ENCODE measurements at regions not wholly inside any gene's neighbourhood (a gene's known extent, or its start where the extent isn't known, plus 50 kb on each side); places are given as distances from the start of the nearest gene placed in this dataset.
A peak's percentile ranks its signal among the peaks of the same experiment; 100 is the strongest.

- H3K36me3 ChIP-seq (ENCODE audit: control insufficient read depth, insufficient read depth, low read length): no peaks in the 10 kb centered on the region
- H2BK15ac ChIP-seq (replicated peaks; ENCODE audit: low read depth): no peak overlapping the region
- peak overlapping the region; percentile 62 for H3K18ac ChIP-seq (ENCODE audit: low read length)
- no CpG with 5 or more reads among the region's 10 CpGs for WGBS (ENCODE audit: extremely low coverage, insufficient coverage, low lambda C conversion rate)
- H2AK5ac ChIP-seq (ENCODE audit: low read length): no peak overlapping the region
- no peak overlapping the region for H2BK120ac ChIP-seq (ENCODE audit: low read depth, low read length)
- no peak overlapping the region for H2BK5ac ChIP-seq (ENCODE audit: low read length)
- no peak overlapping the region for H3K23ac ChIP-seq (ENCODE audit: low read length)
- H4K5ac ChIP-seq (ENCODE audit: low read length): no peak overlapping the region
- peaks cover 12% of the 10 kb centered on the region for H3K4me1 ChIP-seq (ENCODE audit: control insufficient read depth, low read depth, low read length)
- no peak overlapping the region for H3K4me2 ChIP-seq (ENCODE audit: low read length)
- no peak overlapping the region for H3K4ac ChIP-seq (ENCODE audit: low read depth, low read length)
- no peaks in the 10 kb centered on the region for H3K27me3 ChIP-seq (ENCODE audit: insufficient read depth, low read length, poor library complexity)
- H3K9ac ChIP-seq (ENCODE audit: low read length): no peak overlapping the region
- no peak overlapping the region for H3K27ac ChIP-seq (ENCODE audit: low read depth, low read length)
- H3K79me2 ChIP-seq (ENCODE audit: control insufficient read depth, insufficient read depth, low read length): no peaks in the 10 kb centered on the region
- H4K8ac ChIP-seq (ENCODE audit: low read depth, low read length): no peak overlapping the region
- DNase-seq: peak; percentile 41
- H3K79me1 ChIP-seq (ENCODE audit: low read length): no peaks in the 10 kb centered on the region
- H3K4me3 ChIP-seq (ENCODE audit: low read length): no peak overlapping the region
- no peak overlapping the region for H3K56ac ChIP-seq (ENCODE audit: low read length)
These were observed 59.4 kb upstream of the FOXN3 start for GRCh38 chr14:89476354-89476896.

- H3K27ac ChIP-seq (ENCODE audit: low read depth, low read length): no peak overlapping the region
- H2BK5ac ChIP-seq (ENCODE audit: low read length): no peak overlapping the region
- H3K36me3 ChIP-seq (ENCODE audit: control insufficient read depth, insufficient read depth, low read length): no peaks in the 10 kb centered on the region
- no peak overlapping the region for H3K56ac ChIP-seq (ENCODE audit: low read length)
- no peaks in the 10 kb centered on the region for H3K79me2 ChIP-seq (ENCODE audit: control insufficient read depth, insufficient read depth, low read length)
- H3K23ac ChIP-seq (ENCODE audit: low read length): no peak overlapping the region
- H3K9ac ChIP-seq (ENCODE audit: low read length): no peak overlapping the region
- no peak overlapping the region for H3K18ac ChIP-seq (ENCODE audit: low read length)
- H4K5ac ChIP-seq (ENCODE audit: low read length): no peak overlapping the region
- H3K79me1 ChIP-seq (ENCODE audit: low read length): no peaks in the 10 kb centered on the region
- H3K4me1 ChIP-seq (ENCODE audit: control insufficient read depth, low read depth, low read length): peaks cover 12% of the 10 kb centered on the region
- H4K8ac ChIP-seq (ENCODE audit: low read depth, low read length): no peak overlapping the region
- no peak overlapping the region for H3K4me2 ChIP-seq (ENCODE audit: low read length)
- no CpG with 5 or more reads among the region's 4 CpGs for WGBS (ENCODE audit: extremely low coverage, insufficient coverage, low lambda C conversion rate)
- no peak overlapping the region for H2BK15ac ChIP-seq (replicated peaks; ENCODE audit: low read depth)
- no peak overlapping the region for H3K4me3 ChIP-seq (ENCODE audit: low read length)
- no peak overlapping the region for H2AK5ac ChIP-seq (ENCODE audit: low read length)
- no peak overlapping the region for H2BK120ac ChIP-seq (ENCODE audit: low read depth, low read length)
- no peak overlapping the region for H3K4ac ChIP-seq (ENCODE audit: low read depth, low read length)
- H3K27me3 ChIP-seq (ENCODE audit: insufficient read depth, low read length, poor library complexity): no peaks in the 10 kb centered on the region
- no peak for DNase-seq
These were observed 57.4 kb upstream of the FOXN3 start for GRCh38 chr14:89474464-89474863.

- H3K9ac ChIP-seq (ENCODE audit: low read length): no peak overlapping the region
- no peak overlapping the region for H2BK120ac ChIP-seq (ENCODE audit: low read depth, low read length)
- H3K23ac ChIP-seq (ENCODE audit: low read length): no peak overlapping the region
- no peak overlapping the region for H2BK5ac ChIP-seq (ENCODE audit: low read length)
- no peak overlapping the region for H4K5ac ChIP-seq (ENCODE audit: low read length)
- H3K36me3 ChIP-seq (ENCODE audit: control insufficient read depth, insufficient read depth, low read length): no peaks in the 10 kb centered on the region
- H3K27ac ChIP-seq (ENCODE audit: low read depth, low read length): no peak overlapping the region
- H3K79me2 ChIP-seq (ENCODE audit: control insufficient read depth, insufficient read depth, low read length): no peaks in the 10 kb centered on the region
- no peak overlapping the region for H3K4ac ChIP-seq (ENCODE audit: low read depth, low read length)
- H4K8ac ChIP-seq (ENCODE audit: low read depth, low read length): no peak overlapping the region
- WGBS (ENCODE audit: extremely low coverage, insufficient coverage, low lambda C conversion rate): no CpG with 5 or more reads among the region's 2 CpGs
- peaks cover 13% of the 10 kb centered on the region for H3K4me1 ChIP-seq (ENCODE audit: control insufficient read depth, low read depth, low read length)
- H2BK15ac ChIP-seq (replicated peaks; ENCODE audit: low read depth): no peak overlapping the region
- H3K56ac ChIP-seq (ENCODE audit: low read length): no peak overlapping the region
- H3K79me1 ChIP-seq (ENCODE audit: low read length): no peaks in the 10 kb centered on the region
- H3K4me3 ChIP-seq (ENCODE audit: low read length): no peak overlapping the region
- H3K27me3 ChIP-seq (ENCODE audit: insufficient read depth, low read length, poor library complexity): no peaks in the 10 kb centered on the region
- H3K18ac ChIP-seq (ENCODE audit: low read length): no peak overlapping the region
- no peak overlapping the region for H2AK5ac ChIP-seq (ENCODE audit: low read length)
- DNase-seq: no peak
- no peak overlapping the region for H3K4me2 ChIP-seq (ENCODE audit: low read length)
These were observed 57.0 kb upstream of the FOXN3 start for GRCh38 chr14:89473989-89474388.

- Histone ChIP-seq H3K4ac (ENCODE audit: low read depth, low read length) (no peak overlapping the region), H3K4me1 (ENCODE audit: control insufficient read depth, low read depth, low read length) (peaks cover 13% of the 10 kb centered on the region), H3K79me2 (ENCODE audit: control insufficient read depth, insufficient read depth, low read length) (no peaks in the 10 kb centered on the region), H2BK5ac (ENCODE audit: low read length) (no peak overlapping the region), H3K27ac (ENCODE audit: low read depth, low read length) (no peak overlapping the region), H3K23ac (ENCODE audit: low read length) (no peak overlapping the region), H3K18ac (ENCODE audit: low read length) (no peak overlapping the region), H3K36me3 (ENCODE audit: control insufficient read depth, insufficient read depth, low read length) (no peaks in the 10 kb centered on the region), H3K9ac (ENCODE audit: low read length) (no peak overlapping the region), H3K56ac (ENCODE audit: low read length) (no peak overlapping the region), H2AK5ac (ENCODE audit: low read length) (no peak overlapping the region), H4K5ac (ENCODE audit: low read length) (no peak overlapping the region), H3K79me1 (ENCODE audit: low read length) (no peaks in the 10 kb centered on the region), H2BK120ac (ENCODE audit: low read depth, low read length) (no peak overlapping the region), H3K4me2 (ENCODE audit: low read length) (no peak overlapping the region), H4K8ac (ENCODE audit: low read depth, low read length) (no peak overlapping the region), H2BK15ac (replicated peaks; ENCODE audit: low read depth) (no peak overlapping the region), H3K27me3 (ENCODE audit: insufficient read depth, low read length, poor library complexity) (no peaks in the 10 kb centered on the region), H3K4me3 (ENCODE audit: low read length) (no peak overlapping the region)
- WGBS (ENCODE audit: extremely low coverage, insufficient coverage, low lambda C conversion rate): 100% methylated on average over 1 of the region's 2 CpGs
- no peak for DNase-seq
These were observed 56.5 kb upstream of the FOXN3 start for GRCh38 chr14:89473569-89473968.

DNA sequence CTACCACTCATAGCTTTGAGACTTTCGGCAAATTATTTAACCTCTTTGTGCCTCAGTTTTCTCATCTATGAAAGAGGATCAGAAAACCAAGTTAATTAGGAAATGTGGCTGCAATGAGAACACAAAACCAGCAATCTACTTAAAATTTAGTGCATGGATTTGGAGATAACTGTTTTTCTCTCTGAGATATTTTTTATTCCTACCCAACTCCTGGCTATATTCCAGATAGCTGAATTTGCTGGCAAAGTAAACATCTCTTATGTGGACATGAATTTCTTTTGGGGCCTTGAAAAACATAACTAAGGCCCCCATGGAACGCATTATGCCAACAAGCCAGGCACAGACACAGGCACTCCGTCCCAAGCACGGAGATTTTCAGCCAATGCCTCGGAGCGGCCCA is 53.4 kb upstream of the FOXN3 start:
- H3K23ac ChIP-seq (ENCODE audit: low read length): no peak overlapping the region
- H3K9ac ChIP-seq (ENCODE audit: low read length): no peak overlapping the region
- no peaks in the 10 kb centered on the region for H3K27me3 ChIP-seq (ENCODE audit: insufficient read depth, low read length, poor library complexity)
- no peak overlapping the region for H3K4me2 ChIP-seq (ENCODE audit: low read length)
- no peak overlapping the region for H3K4ac ChIP-seq (ENCODE audit: low read depth, low read length)
- no peak overlapping the region for H2BK15ac ChIP-seq (replicated peaks; ENCODE audit: low read depth)
- no peaks in the 10 kb centered on the region for H3K36me3 ChIP-seq (ENCODE audit: control insufficient read depth, insufficient read depth, low read length)
- no peak overlapping the region for H4K5ac ChIP-seq (ENCODE audit: low read length)
- H3K56ac ChIP-seq (ENCODE audit: low read length): no peak overlapping the region
- no peak overlapping the region for H3K4me3 ChIP-seq (ENCODE audit: low read length)
- WGBS (ENCODE audit: extremely low coverage, insufficient coverage, low lambda C conversion rate): no CpG with 5 or more reads among the region's 6 CpGs
- no peak overlapping the region for H2BK5ac ChIP-seq (ENCODE audit: low read length)
- H3K27ac ChIP-seq (ENCODE audit: low read depth, low read length): no peak overlapping the region
- no peak for DNase-seq
- peaks cover 11% of the 10 kb centered on the region for H3K4me1 ChIP-seq (ENCODE audit: control insufficient read depth, low read depth, low read length)
- H2AK5ac ChIP-seq (ENCODE audit: low read length): no peak overlapping the region
- no peak overlapping the region for H4K8ac ChIP-seq (ENCODE audit: low read depth, low read length)
- H3K79me1 ChIP-seq (ENCODE audit: low read length): no peaks in the 10 kb centered on the region
- no peaks in the 10 kb centered on the region for H3K79me2 ChIP-seq (ENCODE audit: control insufficient read depth, insufficient read depth, low read length)
- no peak overlapping the region for H3K18ac ChIP-seq (ENCODE audit: low read length)
- H2BK120ac ChIP-seq (ENCODE audit: low read depth, low read length): no peak overlapping the region

Data from mesendoderm (in vitro differentiated cells).